ENCODE measurements at regions not wholly inside any gene's neighbourhood (a gene's known extent, or its start where the extent isn't known, plus 50 kb on each side); places are given as distances from the start of the nearest gene placed in this dataset.
"Not testable (repeated sequence)": the region's sequence is repeated elsewhere in the genome, so short reads cannot be mapped to it uniquely, and the experiment has no call there.

- FAIRE-seq: no peak
- no peak for DNase-seq (ENCODE audit: low spot score in 2 of 2)
These were observed 102.0 kb downstream of the HIF1AN start for GRCh38 chr10:100637785-100638184.

- DNase-seq (ENCODE audit: low spot score in 2 of 2); FAIRE-seq: not testable (repeated sequence)
These were observed 103.2 kb downstream of the HIF1AN start for GRCh38 chr10:100638969-100639368.

GRCh38 chr10:100642295-100642994 lies 102.9 kb upstream of the PAX2 start:
- DNase-seq (ENCODE audit: low spot score in 2 of 2) (no peak), FAIRE-seq (no peak)

- DNase-seq (ENCODE audit: low spot score in 2 of 2): no peak
- no peak for FAIRE-seq
These were observed 100.3 kb upstream of the PAX2 start for GRCh38 chr10:100645091-100645490.

- no peak for DNase-seq (ENCODE audit: low spot score in 2 of 2)
- FAIRE-seq: no peak
These were observed 99.6 kb upstream of the PAX2 start for GRCh38 chr10:100645613-100646392.

- no peak for DNase-seq (ENCODE audit: low spot score in 2 of 2)
These were observed 97.5 kb upstream of the PAX2 start for GRCh38 chr10:100647928-100648327.

GRCh38 chr10:100650693-100651092 lies 94.7 kb upstream of the PAX2 start:
- DNase-seq (ENCODE audit: low spot score in 2 of 2): no peak
- no peak for FAIRE-seq

More at GRCh38 chr10:100647928-100648327, 97.5 kb upstream of the PAX2 start:
- no peak for FAIRE-seq

- not testable (repeated sequence) for DNase-seq (ENCODE audit: low spot score in 2 of 2); FAIRE-seq
These were observed 94.3 kb upstream of the PAX2 start for GRCh38 chr10:100651099-100651498.

GRCh38 chr10:100651916-100652315 lies 93.5 kb upstream of the PAX2 start:
- FAIRE-seq: no peak
- no peak for DNase-seq (ENCODE audit: low spot score in 2 of 2)

GRCh38 chr10:100652406-100653135 lies 92.8 kb upstream of the PAX2 start:
- FAIRE-seq (no peak), DNase-seq (ENCODE audit: low spot score in 2 of 2) (no peak)

- no peak for FAIRE-seq
These were observed 92.0 kb upstream of the PAX2 start for GRCh38 chr10:100653238-100653956.

GRCh38 chr10:100653957-100654781 lies 91.2 kb upstream of the PAX2 start:
- DNase-seq (ENCODE audit: low spot score in 2 of 2) (no peak), FAIRE-seq (no peak)

More at GRCh38 chr10:100653238-100653956, 92.0 kb upstream of the PAX2 start:
- DNase-seq (ENCODE audit: low spot score in 2 of 2): no peak

GRCh38 chr10:100654782-100655325 lies 90.5 kb upstream of the PAX2 start:
- DNase-seq (ENCODE audit: low spot score in 2 of 2) (no peak), FAIRE-seq (no peak)

GRCh38 chr10:100655326-100655759 lies 90.0 kb upstream of the PAX2 start:
- FAIRE-seq (no peak), DNase-seq (ENCODE audit: low spot score in 2 of 2) (no peak)

- FAIRE-seq: no peak
- no peak for DNase-seq (ENCODE audit: low spot score in 2 of 2)
These were observed 89.5 kb upstream of the PAX2 start for GRCh38 chr10:100655760-100656421.

GRCh38 chr10:100656454-100656853 lies 88.9 kb upstream of the PAX2 start:
- DNase-seq (ENCODE audit: low spot score in 2 of 2) (no peak), FAIRE-seq (no peak)

GRCh38 chr10:100658269-100658668 lies 87.1 kb upstream of the PAX2 start:
- DNase-seq (ENCODE audit: low spot score in 2 of 2) (no peak), FAIRE-seq (no peak)

- DNase-seq (ENCODE audit: low spot score in 2 of 2) (no peak), FAIRE-seq (no peak)
These were observed 85.9 kb upstream of the PAX2 start for GRCh38 chr10:100659361-100660098.
